Natural killer cell (primary cell): ENCODE measurements at regions not wholly inside any gene's neighbourhood (a gene's known extent, or its start where the extent isn't known, plus 50 kb on each side); places are given as distances from the start of the nearest gene placed in this dataset.

Source experiments
- ATAC-seq, 3 donors: fragments of 150-1000 bp in 2 of 3; fragments of 200-7000 bp in 1 of 3; cut with Tn5 transposase; 1 replicate in 1 of 3; 2 replicates in 2 of 3; pipeline ENCODE4 v1.10.0; 2021; ENCODE audit warnings: mild to moderate bottlenecking in 2 of 3, moderate library complexity in 2 of 3
- DNase-seq, 2 donors: peaks; one replicate each; pipeline versions ENCODE4 v3.0.0 to v3.0.0-alpha.2; 2013 to 2021; ENCODE audit warnings: mixed read lengths in 1 of 2
- H3K27ac ChIP-seq: one replicate; pipeline ENCODE4 v1.5.1; 2013; ENCODE audit warnings: mild to moderate bottlenecking, low read length
- H3K27me3 ChIP-seq: one replicate; pipeline ENCODE4 v1.6.1; 2013; ENCODE audit warnings: low read length; ENCODE audit not compliant: control insufficient read depth, insufficient read depth
- H3K36me3 ChIP-seq: one replicate; pipeline ENCODE4 v1.6.1; 2013; ENCODE audit warnings: low read length; ENCODE audit not compliant: control insufficient read depth, insufficient read depth
- H3K4me1 ChIP-seq: one replicate; pipeline ENCODE4 v1.6.1; 2013; ENCODE audit warnings: low read length; ENCODE audit not compliant: control insufficient read depth, insufficient read depth
- H3K4me3 ChIP-seq: one replicate; pipeline ENCODE4 v1.5.1; 2013; ENCODE audit warnings: low read length
- H3K9me3 ChIP-seq: one replicate; pipeline ENCODE4 v1.6.1; 2013; ENCODE audit warnings: low read length; ENCODE audit not compliant: control insufficient read depth, insufficient read depth
- H3K27ac Mint-ChIP-seq, 2 donors: one replicate each; pipeline ENCODE4 v1.8.0; 2022; ENCODE audit warnings: mild to moderate bottlenecking in 2 of 2, mixed read lengths in 2 of 2, moderate library complexity in 1 of 2
- H3K27me3 Mint-ChIP-seq, 2 donors: one replicate each; pipeline ENCODE4 v1.8.0; 2022; ENCODE audit warnings: low read depth in 2 of 2, mixed read lengths in 2 of 2
- H3K36me3 Mint-ChIP-seq: one replicate; pipeline ENCODE4 v1.8.0; 2022; ENCODE audit warnings: mixed read lengths
- H3K4me1 Mint-ChIP-seq, 2 donors: one replicate each; pipeline ENCODE4 v1.8.0; 2022; ENCODE audit warnings: mixed read lengths in 2 of 2
- H3K4me3 Mint-ChIP-seq: one replicate; pipeline ENCODE4 v1.8.0; 2022; ENCODE audit warnings: mild to moderate bottlenecking, moderate library complexity, mixed read lengths
- H3K9me3 Mint-ChIP-seq, 2 donors: one replicate each; pipeline ENCODE4 v1.8.0; 2022; ENCODE audit warnings: mixed read lengths in 2 of 2
- CTCF ChIP-seq: fragments of 200-600 bp; IDR thresholded peaks from one replicate; pipeline ENCODE4 v1.8.0; 2022; ENCODE audit warnings: antibody characterized with exemption
- WGBS: methylation state at CpG from one replicate; pipeline ENCODE4 v1.1.7; 2013; ENCODE audit warnings: missing lambda C conversion rate; ENCODE audit not compliant: insufficient coverage; 5-methylcytosine and 5-hydroxymethylcytosine counted together
- intact Hi-C: fragments of 100-400 bp; cut with micrococcal nuclease; formaldehyde crosslinking; loops from one replicate; pipeline ENCODE4 v1.14.2; 2022

GRCh38 chr4:98758182-98758581 is 99.8 kb upstream of the TSPAN5 start:
- ATAC-seq = no peak
- Mint-ChIP-seq H3K36me3 (no peaks in the 10 kb centered on the region), H3K27me3 (peaks cover 0 to 3% of the 10 kb centered on the region in 2 donors), H3K4me1 (no peaks in the 10 kb centered on the region), H3K4me3 (no peak overlapping the region), H3K27ac (no peak overlapping the region), H3K9me3 (no peaks in the 10 kb centered on the region)
- intact Hi-C loops = no loop called here
- Histone ChIP-seq H3K36me3 (no peaks in the 10 kb centered on the region), H3K4me1 (no peaks in the 10 kb centered on the region), H3K27ac (no peak overlapping the region), H3K4me3 (no peak overlapping the region), H3K9me3 (no peaks in the 10 kb centered on the region), H3K27me3 (no peaks in the 10 kb centered on the region)
- TF ChIP-seq CTCF = no peak
- no peak for DNase-seq
- WGBS = 100% methylated on average over 1 of the region's 1 CpG

- ATAC-seq (no peak), DNase-seq (no peak)
- H3K4me1 Mint-ChIP-seq = no peaks in the 10 kb centered on the region
- intact Hi-C loops = no loop called here
- H3K27me3 Mint-ChIP-seq = no peaks in the 10 kb centered on the region
- H3K27ac Mint-ChIP-seq = no peak overlapping the region
- WGBS = 100% methylated on average over 1 of the region's 1 CpG
- H3K9me3 ChIP-seq = no peaks in the 10 kb centered on the region
- H3K36me3 ChIP-seq = no peaks in the 10 kb centered on the region
- no peaks in the 10 kb centered on the region for H3K9me3 Mint-ChIP-seq
- H3K4me1 ChIP-seq = no peaks in the 10 kb centered on the region
- H3K27ac ChIP-seq = no peak overlapping the region
- H3K4me3 ChIP-seq = no peak overlapping the region
- H3K4me3 Mint-ChIP-seq = no peak overlapping the region
- no peaks in the 10 kb centered on the region for H3K36me3 Mint-ChIP-seq
- no peaks in the 10 kb centered on the region for H3K27me3 ChIP-seq
- TF ChIP-seq CTCF = no peak
Measured at GRCh38 chr4:98754736-98755135, 96.3 kb upstream of the TSPAN5 start.

DNA sequence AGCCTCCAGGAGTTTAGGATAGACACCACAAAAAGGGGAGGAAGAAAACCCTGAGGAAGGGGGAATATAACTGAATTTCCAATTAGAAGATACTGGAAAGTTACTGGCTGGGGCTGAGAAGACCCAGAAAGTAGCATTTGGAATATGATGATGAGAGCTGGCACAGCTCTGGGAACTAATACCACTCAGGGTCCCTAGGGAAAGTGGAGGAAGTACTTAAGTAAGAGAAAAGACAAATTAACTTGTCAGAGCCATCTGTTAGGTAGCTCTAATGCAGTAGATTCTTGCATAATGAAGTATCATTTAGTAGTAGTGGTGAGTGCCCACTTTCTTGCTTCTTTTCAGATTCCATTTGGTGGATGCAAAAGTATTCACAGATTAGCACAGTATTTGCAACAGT is 90.8 kb upstream of the TSPAN5 start:
- Histone ChIP-seq H3K4me3 (no peak overlapping the region), H3K27me3 (no peaks in the 10 kb centered on the region), H3K4me1 (no peaks in the 10 kb centered on the region), H3K9me3 (no peaks in the 10 kb centered on the region), H3K36me3 (no peaks in the 10 kb centered on the region), H3K27ac (no peak overlapping the region)
- H3K4me3 Mint-ChIP-seq = no peak overlapping the region
- intact Hi-C loops = no loop called here
- no peaks in the 10 kb centered on the region for H3K27me3 Mint-ChIP-seq
- H3K4me1 Mint-ChIP-seq = no peaks in the 10 kb centered on the region
- DNase-seq (no peak), ATAC-seq (no peak)
- H3K36me3 Mint-ChIP-seq = no peaks in the 10 kb centered on the region
- H3K9me3 Mint-ChIP-seq = no peaks in the 10 kb centered on the region
- no peak overlapping the region for H3K27ac Mint-ChIP-seq
- TF ChIP-seq CTCF = no peak

DNA sequence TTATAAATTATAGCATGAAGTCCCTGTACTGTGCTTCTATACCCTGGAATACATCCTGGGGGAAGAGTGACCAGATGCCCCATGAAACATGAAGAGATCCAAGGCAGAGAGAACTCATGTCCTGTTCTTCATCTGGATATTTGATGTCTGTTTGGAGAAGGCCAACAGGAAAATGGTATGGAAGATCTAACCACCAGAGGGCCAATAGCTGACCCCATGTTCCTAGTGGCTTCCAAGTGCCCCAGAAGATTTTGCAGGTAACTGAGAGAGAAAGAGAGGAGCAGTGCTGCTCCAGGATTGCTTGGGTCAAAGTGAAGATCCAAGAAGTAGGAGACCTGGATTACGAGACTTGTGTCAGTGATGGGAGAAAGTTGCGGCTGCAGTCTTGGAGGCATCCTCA is 90.2 kb upstream of the TSPAN5 start:
- no peaks in the 10 kb centered on the region for H3K9me3 ChIP-seq
- H3K27ac ChIP-seq = no peak overlapping the region
- no peaks in the 10 kb centered on the region for H3K27me3 Mint-ChIP-seq
- DNase-seq (no peak), ATAC-seq (no peak)
- intact Hi-C loops = no loop called here
- H3K9me3 Mint-ChIP-seq = no peaks in the 10 kb centered on the region
- no peaks in the 10 kb centered on the region for H3K27me3 ChIP-seq
- no peak for TF ChIP-seq CTCF
- H3K4me1 Mint-ChIP-seq = no peaks in the 10 kb centered on the region
- H3K27ac Mint-ChIP-seq = no peak overlapping the region
- no peaks in the 10 kb centered on the region for H3K36me3 ChIP-seq
- H3K4me3 Mint-ChIP-seq = no peak overlapping the region
- H3K36me3 Mint-ChIP-seq = no peaks in the 10 kb centered on the region
- no peak overlapping the region for H3K4me3 ChIP-seq
- 99% methylated on average over 2 of the region's 2 CpGs for WGBS
- H3K4me1 ChIP-seq = no peaks in the 10 kb centered on the region
